Neural cell (in vitro differentiated cells): ENCODE measurements at regions not wholly inside any gene's neighbourhood (a gene's known extent, or its start where the extent isn't known, plus 50 kb on each side); places are given as distances from the start of the nearest gene placed in this dataset.

ENCODE experiments used
- CTCF ChIP-seq: fragments of 450-650 bp; IDR thresholded peaks from 2 replicates; pipeline ENCODE4 v1.5.1; 2014; ENCODE audit warnings: antibody characterized with exemption, mild to moderate bottlenecking, moderate library complexity; ENCODE audit not compliant: poor library complexity, severe bottlenecking
- RAD21 ChIP-seq: fragments of 450-650 bp; conservative IDR thresholded peaks from 2 replicates; pipeline ENCODE4 v1.6.1; 2014; ENCODE audit warnings: antibody characterized with exemption, mild to moderate bottlenecking, moderate library complexity
- SMC3 ChIP-seq: fragments of 450-650 bp; conservative IDR thresholded peaks from 2 replicates; pipeline ENCODE4 v1.6.1; 2014; ENCODE audit warnings: antibody characterized with exemption, mild to moderate bottlenecking, moderate library complexity; ENCODE audit not compliant: poor library complexity
- TAF1 ChIP-seq: IDR thresholded peaks from 2 replicates; pipeline ENCODE4 v1.6.1; 2012; ENCODE audit warnings: low read depth

GRCh38 chr10:111142092-111142768, 65.4 kb downstream of the ADRA2A start:
- TF ChIP-seq SMC3 (no peak), CTCF (no peak), TAF1 (no peak), RAD21 (no peak)
